Hepatocyte (in vitro differentiated cells): ENCODE measurements at regions not wholly inside any gene's neighbourhood (a gene's known extent, or its start where the extent isn't known, plus 50 kb on each side); places are given as distances from the start of the nearest gene placed in this dataset.

Source experiments
- EZH2 ChIP-seq: fragments of 200-600 bp; sonication (generic); IDR thresholded peaks from 2 replicates; pipeline ENCODE4 v1.6.1; 2016; ENCODE audit warnings: antibody characterized with exemption, mild to moderate bottlenecking, borderline replicate concordance
- EZH2phosphoT487 ChIP-seq: fragments of 200-600 bp; sonication (generic); IDR thresholded peaks from one replicate; pipeline ENCODE4 v1.6.1; 2018; ENCODE audit warnings: antibody characterized with exemption, mild to moderate bottlenecking, low read depth, moderate library complexity; ENCODE audit not compliant: unreplicated experiment, severe bottlenecking
- TF ChIP-seq, protein P1 (sequence below): fragments of 200-600 bp; sonication (generic); IDR thresholded peaks from 2 replicates; pipeline ENCODE4 v1.5.1; 2016; ENCODE audit warnings: antibody characterized with exemption, mild to moderate bottlenecking; ENCODE audit not compliant: poor library complexity

DNA sequence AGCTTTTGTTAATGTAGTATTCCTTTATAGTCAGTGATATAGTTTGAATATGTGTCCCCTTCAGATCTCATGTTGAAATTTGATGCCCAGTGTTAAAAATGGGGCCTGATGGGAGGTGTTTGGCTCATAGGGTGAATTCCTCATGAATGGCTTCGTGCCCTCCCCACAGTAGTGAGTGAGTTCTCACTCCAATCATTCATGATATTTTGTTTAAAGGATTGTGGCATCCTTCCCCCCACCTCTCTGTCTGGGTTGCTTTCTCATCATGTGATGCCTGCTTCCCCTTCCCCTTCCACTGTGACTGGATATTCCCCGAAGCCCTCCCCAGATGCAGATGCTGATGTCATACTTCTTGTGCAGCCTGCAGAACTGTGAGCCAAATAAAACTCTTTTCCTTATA is 649.8 kb upstream of the NR2F2 start:
- TF ChIP-seq EZH2 (no peak), EZH2phosphoT487 (no peak)
- TF ChIP-seq, protein P1, sequence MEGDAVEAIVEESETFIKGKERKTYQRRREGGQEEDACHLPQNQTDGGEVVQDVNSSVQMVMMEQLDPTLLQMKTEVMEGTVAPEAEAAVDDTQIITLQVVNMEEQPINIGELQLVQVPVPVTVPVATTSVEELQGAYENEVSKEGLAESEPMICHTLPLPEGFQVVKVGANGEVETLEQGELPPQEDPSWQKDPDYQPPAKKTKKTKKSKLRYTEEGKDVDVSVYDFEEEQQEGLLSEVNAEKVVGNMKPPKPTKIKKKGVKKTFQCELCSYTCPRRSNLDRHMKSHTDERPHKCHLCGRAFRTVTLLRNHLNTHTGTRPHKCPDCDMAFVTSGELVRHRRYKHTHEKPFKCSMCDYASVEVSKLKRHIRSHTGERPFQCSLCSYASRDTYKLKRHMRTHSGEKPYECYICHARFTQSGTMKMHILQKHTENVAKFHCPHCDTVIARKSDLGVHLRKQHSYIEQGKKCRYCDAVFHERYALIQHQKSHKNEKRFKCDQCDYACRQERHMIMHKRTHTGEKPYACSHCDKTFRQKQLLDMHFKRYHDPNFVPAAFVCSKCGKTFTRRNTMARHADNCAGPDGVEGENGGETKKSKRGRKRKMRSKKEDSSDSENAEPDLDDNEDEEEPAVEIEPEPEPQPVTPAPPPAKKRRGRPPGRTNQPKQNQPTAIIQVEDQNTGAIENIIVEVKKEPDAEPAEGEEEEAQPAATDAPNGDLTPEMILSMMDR, result no peak
